ENCODE measurements at regions not wholly inside any gene's neighbourhood (a gene's known extent, or its start where the extent isn't known, plus 50 kb on each side); places are given as distances from the start of the nearest gene placed in this dataset.

DNA sequence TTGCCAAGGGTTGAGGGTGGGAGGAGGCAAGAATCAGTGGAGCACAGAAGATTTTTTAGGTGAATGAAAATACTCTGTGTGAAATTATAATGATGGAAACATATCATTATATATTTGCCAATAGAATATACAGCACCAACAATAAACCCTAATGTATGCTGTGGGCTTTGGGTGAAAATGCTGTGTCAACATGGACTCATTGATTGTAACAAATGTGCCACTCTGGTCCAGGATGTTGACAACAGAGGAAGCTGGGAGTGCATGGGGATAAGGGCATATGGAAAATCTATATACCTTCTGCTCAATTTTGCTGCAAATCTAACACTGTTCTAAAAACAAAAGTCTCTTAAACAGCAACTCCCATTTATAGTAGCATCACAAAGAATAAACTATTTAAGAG lies 114.3 kb downstream of the LYZL1 start:
- Histone ChIP-seq H3K79me2 (ENCODE audit: low read length) (no peaks in the 10 kb centered on the region), H2AFZ (ENCODE audit: low read depth, low read length) (no peak overlapping the region), H3K27ac (ENCODE audit: low read length) (no peak overlapping the region), H3K27me3 (ENCODE audit: low read depth, low read length) (no peaks in the 10 kb centered on the region), H3K9me3 (ENCODE audit: insufficient read depth, low read length) (no peaks in the 10 kb centered on the region), H3K9ac (ENCODE audit: low read length) (no peak overlapping the region), H4K20me1 (ENCODE audit: insufficient read depth, low read length) (no peaks in the 10 kb centered on the region), H3K4me2 (ENCODE audit: low read length) (no peak overlapping the region), H3K4me3 (ENCODE audit: low read length) (no peak overlapping the region), H3K4me1 (ENCODE audit: low read length) (peaks cover 12% of the 10 kb centered on the region), H3K36me3 (replicated peaks; ENCODE audit: low read depth, low read length) (no peaks in the 10 kb centered on the region)
- TF ChIP-seq, protein P1, sequence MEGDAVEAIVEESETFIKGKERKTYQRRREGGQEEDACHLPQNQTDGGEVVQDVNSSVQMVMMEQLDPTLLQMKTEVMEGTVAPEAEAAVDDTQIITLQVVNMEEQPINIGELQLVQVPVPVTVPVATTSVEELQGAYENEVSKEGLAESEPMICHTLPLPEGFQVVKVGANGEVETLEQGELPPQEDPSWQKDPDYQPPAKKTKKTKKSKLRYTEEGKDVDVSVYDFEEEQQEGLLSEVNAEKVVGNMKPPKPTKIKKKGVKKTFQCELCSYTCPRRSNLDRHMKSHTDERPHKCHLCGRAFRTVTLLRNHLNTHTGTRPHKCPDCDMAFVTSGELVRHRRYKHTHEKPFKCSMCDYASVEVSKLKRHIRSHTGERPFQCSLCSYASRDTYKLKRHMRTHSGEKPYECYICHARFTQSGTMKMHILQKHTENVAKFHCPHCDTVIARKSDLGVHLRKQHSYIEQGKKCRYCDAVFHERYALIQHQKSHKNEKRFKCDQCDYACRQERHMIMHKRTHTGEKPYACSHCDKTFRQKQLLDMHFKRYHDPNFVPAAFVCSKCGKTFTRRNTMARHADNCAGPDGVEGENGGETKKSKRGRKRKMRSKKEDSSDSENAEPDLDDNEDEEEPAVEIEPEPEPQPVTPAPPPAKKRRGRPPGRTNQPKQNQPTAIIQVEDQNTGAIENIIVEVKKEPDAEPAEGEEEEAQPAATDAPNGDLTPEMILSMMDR (IDR thresholded peaks at IDR 0.05; ENCODE audit: low read depth, low read length): no peak
- no peak for TF ChIP-seq EZH2phosphoT487 (IDR thresholded peaks at IDR 0.05; ENCODE audit: low read depth)

DNA sequence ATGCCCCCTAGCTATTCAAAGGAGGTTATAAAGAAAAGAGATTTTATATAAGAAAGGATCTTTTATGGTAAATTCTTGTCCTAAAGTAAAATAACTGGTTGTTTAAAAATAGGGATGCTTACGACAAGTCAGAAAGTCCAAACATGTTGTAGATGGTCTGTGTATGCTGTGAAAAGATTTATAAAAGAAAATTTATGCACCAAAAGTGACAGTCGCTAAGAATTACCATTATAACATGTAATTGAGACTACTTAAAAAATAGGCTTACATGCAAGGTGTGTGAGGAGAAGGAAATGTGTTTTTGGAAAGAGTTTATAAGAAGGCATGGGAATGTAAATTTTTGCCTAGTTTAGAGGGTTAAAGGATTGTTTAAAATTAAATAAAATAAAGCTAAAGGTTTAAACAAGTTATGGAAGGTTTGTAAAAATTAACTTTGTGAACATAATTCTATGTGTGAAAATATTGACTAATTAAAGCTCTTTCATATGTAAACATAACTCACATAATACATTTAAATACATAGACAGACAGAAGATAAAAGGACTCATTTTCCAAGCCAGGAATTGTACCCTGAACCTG lies 118.5 kb downstream of the LYZL1 start:
- peaks cover 22% of the 10 kb centered on the region for H3K79me2 ChIP-seq (ENCODE audit: low read length)
- no peak overlapping the region for H3K4me2 ChIP-seq (ENCODE audit: low read length)
- no peaks in the 10 kb centered on the region for H4K20me1 ChIP-seq (ENCODE audit: insufficient read depth, low read length)
- H3K27ac ChIP-seq (ENCODE audit: low read length): no peak overlapping the region
- peaks cover 12% of the 10 kb centered on the region for H3K4me1 ChIP-seq (ENCODE audit: low read length)
- no peaks in the 10 kb centered on the region for H3K27me3 ChIP-seq (ENCODE audit: low read depth, low read length)
- H3K36me3 ChIP-seq (replicated peaks; ENCODE audit: low read depth, low read length): no peaks in the 10 kb centered on the region
- H3K9ac ChIP-seq (ENCODE audit: low read length): no peak overlapping the region
- no peak overlapping the region for H3K4me3 ChIP-seq (ENCODE audit: low read length)
- H2AFZ ChIP-seq (ENCODE audit: low read depth, low read length): no peak overlapping the region
- TF ChIP-seq EZH2phosphoT487 (IDR thresholded peaks at IDR 0.05; ENCODE audit: low read depth): no peak
- TF ChIP-seq, protein P1 (IDR thresholded peaks at IDR 0.05; ENCODE audit: low read depth, low read length): no peak
- no peaks in the 10 kb centered on the region for H3K9me3 ChIP-seq (ENCODE audit: insufficient read depth, low read length)

Data from OCI-LY3 (cell line).